ENCODE measurements at regions not wholly inside any gene's neighbourhood (a gene's known extent, or its start where the extent isn't known, plus 50 kb on each side); places are given as distances from the start of the nearest gene placed in this dataset.

DNA sequence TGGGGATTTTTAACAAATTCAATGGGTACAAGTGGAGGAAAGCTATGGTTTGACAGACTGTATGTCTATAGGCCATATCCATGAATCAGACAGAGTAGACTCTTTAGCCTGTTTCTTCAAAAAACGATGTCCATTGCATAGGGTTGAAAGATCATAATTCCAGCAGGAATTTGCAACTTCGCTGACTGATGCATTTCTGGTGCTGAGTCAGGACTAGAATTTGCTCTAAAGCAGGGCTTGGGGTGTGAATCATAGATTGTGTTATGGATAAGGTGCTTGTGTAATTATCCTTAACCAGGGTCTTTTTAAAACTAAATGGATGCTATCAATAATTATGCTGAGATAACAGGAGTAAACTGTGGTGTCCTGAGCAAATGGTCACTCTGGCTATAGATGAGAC lies 200.4 kb upstream of the TBC1D5 start:
- peak; percentile 60 for DNase-seq

DNA sequence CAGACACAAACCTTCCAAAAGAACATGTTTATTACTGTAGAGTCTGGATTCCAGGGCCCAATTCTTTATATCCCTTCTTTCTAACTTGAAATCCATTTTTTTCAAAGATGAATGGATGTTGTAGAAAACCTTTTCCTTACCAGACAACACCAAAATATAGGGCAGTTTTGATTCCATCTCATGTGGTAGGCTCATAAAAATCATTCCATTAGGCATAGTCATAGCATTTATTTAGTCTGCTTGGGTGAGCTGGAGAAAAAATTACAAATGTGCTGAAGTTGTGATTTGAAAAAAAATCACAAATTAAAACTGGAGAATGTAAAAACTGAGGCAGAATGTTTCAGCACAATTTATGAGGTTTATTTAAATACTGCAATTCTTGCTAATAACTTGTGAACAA lies 199.3 kb upstream of the TBC1D5 start:
- peak; percentile 33 for DNase-seq

DNA sequence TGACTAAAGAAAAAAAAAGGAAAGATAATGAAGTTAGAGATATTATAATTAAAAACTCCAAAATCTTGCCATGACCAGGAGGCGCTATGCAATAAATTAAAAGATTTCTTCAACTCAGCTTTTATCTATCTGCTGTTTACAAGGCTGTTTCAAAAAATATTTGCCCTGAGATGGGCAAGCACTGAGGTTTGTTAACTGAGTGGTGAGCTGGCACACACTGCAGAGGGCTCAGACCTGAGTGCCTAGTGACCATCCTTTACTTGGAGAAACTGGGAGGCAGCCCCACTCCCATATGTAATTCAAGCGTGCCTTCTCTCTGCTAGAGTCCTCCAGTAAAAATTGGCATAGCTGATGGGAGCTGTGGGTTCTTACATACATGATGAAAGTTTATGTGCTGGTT lies 198.7 kb upstream of the TBC1D5 start:
- no peak for DNase-seq

DNA sequence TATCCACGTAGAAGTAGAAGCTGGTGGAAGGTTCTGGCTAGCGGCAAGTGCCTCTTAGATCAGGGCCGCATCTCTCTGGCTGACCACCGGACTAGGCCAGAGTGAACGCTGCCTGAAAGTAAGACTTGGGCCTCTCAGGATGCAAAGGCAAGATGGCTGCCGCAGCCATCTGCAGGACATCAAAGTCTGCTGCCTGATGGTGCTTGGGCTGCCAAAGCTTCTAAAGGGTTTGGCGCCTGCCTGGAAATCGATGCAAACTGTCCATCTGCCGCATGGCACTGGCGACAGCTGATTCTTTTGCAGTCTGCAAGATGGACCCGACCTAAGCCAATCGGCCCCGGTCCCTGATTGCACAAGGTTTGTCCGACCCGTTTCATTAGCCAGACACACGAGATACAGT lies 196.7 kb upstream of the TBC1D5 start:
- DNase-seq: no peak

DNA sequence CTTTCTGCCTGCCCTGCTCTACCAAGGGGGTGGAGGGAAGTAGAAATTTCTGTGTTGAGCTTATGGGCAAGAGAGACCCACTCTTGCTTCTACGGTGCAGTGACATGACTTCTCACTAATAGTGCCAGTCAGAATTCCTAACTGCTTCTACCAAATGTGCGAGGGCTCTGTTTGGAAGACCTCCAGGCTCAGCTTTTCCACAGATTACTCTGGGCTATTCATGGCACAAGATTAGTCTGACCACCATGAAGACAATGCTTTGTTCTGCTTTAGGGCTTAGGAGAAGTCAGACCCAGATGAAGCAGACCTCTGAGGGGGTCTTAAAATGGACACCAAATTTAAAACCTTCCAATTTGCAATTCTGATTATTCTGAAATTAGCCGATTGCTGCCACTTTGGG lies 195.9 kb upstream of the TBC1D5 start:
- no peak for DNase-seq

DNA sequence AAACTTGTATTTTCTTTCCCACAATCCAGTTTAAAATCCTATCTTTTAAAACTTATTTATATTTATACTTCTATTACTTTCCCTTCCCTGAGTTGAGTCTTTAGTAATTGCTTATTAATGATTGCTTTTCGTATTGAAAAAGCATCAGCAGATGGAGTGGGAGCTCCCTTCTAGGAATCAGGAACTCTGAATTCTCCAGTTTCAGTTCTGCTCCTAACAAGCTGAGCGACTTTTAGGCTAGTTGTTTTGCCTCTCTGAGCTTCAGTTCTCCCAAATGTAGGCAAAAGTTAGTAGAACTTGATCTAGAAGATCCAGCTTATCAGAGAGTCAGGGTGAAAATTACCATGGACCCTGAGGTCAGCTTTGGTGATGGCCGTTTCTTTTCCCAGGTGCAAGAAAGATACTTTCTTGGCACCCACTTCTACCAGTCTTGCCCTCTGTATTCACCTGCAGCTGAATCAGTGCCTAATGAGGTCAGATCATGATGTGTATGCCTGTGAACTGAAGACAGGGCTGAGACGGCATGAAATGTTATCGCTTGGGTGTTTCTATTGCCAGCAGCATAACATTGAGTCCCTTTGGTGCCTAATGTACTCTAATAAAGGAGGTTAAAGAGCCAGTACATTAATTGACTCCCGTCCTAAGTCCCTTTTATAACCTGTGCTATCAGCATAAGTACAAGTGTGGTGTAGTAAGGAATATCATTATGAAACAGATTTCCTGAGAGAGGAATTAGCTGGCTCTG lies 194.5 kb upstream of the TBC1D5 start:
- no peak for DNase-seq

DNA sequence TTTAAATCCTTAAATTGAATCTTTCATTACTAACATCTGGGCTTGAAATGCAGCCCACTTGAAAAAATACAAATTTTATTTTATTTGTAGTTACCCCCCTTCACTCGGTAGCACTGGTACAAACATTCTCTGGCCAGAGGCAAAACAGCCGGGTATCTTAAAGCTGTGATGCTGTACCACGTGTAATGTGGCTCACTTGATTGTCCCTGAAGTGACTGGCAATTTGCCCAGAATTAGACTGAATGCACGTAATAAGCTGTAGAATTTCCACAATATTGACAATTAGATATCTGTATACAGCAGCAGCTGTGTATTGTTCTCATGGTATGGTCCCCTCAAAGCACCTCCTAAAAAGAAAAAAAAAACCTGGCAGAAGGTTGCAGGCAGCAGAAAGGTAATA lies 192.8 kb upstream of the TBC1D5 start:
- DNase-seq: no peak

DNA sequence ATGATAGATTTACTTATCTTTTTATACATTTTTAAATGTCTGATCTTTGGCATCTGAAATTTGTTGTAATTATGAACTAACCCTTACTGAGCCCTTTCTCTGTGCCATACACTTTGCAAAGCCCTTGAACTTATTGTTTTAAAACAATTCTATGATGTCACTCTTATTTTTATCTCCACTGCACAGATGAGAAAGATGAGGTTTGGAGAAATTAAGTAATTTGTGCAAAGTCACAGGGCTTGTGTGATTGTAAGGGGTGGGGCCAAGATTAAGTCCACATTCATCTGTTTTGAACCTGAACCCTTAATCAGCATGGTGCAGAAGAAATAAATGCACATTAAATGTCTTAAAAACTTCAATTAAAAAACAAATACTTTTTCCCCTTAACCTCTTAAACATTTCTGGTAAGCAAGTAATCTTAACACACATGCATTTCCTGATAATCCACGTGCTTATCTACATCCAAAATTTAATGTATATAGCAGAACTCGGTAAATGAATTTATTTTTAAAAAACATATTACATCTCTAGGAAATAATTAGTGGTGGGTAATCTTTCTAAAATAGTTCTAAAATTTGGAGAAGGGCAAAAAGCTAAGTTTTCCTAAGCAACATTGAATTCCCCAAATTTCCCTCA lies 189.8 kb upstream of the TBC1D5 start:
- no peak for DNase-seq

DNA sequence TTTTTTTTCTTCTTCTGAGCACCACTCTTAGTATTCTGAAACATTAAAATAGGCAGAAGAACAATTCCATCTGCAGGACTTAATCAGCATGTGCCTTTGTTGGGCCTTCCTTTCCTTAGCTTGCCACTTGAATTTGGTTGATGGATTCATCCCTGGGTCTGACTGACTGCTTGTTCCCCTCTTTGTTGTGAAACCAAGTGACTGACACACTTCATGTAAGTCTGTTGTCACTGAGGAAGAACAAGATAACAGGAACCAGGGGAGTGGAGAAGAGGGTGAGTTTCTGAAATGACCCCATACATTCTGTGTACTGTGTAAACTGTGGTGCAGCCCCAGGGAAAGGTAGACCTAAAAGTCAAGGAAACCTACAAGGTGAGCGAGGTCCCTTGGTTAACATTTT lies 188.7 kb upstream of the TBC1D5 start:
- no peak for DNase-seq

DNA sequence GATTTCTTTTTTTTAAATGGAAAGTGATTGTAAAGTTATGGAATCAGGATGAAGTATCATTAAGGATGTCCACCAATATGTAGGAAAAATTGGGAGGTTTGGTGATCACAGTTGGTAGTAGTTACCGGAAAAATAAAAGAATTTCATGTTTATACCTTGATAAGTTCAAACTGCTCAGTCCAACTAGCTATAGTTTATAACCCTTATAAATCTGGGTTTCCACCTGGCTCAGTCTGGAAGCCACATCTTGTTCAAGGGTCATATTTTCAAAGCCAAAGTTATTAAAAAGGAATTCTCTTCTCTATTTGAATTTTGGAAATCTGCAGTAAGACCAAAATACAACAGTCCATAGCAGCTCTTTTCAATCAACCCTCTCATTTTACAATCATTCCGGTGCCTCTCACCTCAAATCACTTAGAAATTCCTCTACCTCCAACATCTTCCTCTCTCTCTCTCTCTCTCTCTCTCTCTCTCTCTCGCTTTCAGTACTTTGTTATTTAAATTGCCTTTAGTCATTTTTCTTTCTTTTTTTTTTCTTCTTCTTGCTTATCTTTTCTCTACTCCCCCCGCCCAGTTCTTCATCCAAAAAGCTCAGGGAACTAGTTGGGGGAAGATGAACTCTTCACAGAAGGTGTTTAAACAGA lies 186.2 kb upstream of the TBC1D5 start:
- DNase-seq: no peak

DNA sequence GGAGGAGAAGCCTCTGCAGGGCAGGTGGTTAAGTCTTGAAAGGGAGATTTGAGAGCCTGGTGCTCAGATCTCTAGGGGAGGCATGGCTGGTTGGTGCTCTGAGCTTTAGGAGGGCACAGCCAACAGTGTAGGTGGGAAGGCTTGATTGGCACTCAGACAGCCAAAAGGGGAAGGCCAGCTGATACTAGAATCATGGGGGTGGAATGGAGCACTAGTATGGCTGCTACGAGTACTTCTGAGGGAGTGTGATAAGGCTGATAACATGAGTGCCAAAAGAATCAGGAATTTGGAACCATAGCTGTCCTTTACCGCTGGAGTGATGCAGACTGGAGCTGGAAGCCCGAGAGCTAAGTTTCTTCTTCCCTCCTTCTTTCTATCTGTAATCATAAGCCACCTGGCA lies 184.6 kb upstream of the TBC1D5 start:
- DNase-seq: no peak

DNA sequence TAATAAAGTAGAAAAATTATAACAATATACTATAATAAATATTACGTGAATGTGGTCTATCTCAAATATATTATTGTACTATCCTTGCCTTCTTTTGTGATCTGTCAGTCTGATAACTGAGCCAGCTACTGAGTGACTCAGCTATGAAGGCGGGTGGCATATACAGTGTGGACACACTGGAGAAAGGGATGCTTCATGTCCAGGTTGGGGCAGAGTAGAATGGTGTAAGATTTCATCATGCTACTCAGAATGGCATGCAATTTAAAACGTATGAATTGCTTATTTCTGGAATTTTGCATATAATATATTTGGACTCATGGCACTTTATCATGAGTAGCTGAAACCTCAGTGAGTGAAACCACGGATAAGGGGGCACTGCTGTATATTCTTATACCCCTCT lies 172.9 kb upstream of the TBC1D5 start:
- peak; percentile 26 for DNase-seq

DNA sequence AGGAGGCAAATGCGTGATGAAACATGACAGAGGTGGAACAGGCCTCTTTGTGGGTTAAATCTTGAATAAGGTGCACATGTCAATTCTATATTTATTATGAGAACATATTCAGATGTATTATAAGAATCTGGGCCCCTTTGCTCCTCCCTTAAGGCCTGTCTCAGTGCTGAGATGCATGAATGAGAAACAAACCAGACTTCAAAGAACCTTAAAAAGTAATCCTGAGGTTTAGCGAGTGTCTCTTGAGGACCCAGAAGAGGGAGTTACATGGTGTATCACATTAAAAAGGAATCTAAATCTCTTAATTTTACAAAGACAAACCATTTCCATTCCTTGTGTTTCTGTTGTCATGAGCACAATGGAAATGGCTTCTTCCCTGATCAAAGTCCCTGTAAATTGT lies 170.9 kb upstream of the TBC1D5 start:
- no peak for DNase-seq

DNA sequence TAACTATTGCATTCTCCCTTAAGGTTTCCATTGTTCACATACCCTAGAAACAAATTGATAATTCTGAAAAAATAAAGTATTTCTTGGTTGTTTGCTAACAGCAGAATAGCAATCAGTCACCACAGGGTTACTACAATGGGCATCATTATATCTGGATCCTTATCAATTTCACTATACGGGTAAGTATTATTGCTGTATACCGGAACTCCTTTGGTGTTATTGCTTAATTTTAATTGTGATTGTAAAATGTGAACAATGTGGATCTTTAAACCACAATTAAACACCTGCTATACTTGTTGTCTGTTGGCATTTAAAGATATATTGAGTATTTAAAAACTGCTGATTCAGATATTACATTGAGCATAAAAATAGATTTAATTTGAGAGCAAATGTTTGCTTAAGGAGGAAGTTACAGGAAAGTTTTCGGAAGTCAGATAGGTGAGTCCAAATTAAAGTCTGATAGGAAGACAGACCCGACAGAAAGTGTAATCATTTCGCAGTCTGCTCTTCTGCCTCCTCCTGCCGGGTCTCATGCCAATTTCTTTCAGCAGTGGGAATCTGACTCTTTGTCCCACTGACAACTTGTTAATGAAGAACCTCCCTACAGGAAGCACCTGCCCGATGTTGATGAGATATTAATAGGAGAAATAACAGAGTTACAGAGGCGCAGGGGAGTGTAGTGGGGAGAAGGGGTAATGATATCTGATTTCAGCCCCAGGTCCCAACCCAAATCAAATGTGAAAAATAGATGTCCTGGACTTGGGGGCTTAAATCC lies 169.7 kb upstream of the TBC1D5 start:
- no peak for DNase-seq

DNA sequence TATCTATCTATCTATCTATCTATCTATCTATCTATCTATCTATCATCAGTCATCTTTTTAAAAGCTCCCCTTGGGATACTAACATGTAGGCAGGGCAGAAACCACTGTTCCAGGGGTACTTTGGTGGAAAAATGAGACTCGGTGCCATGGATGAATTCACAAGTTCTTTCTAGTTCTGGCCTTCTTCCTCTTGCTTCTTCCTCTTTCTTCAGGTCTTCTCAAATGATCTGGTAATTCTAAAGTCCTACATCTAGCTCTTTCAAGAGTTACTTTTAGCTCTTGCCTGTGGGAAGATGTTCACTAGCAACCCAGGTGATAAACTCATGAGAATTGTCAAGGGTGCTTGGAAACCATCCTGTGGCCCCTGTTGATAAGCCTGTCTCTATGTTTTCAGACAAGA lies 168.5 kb upstream of the TBC1D5 start:
- DNase-seq: no peak

DNA sequence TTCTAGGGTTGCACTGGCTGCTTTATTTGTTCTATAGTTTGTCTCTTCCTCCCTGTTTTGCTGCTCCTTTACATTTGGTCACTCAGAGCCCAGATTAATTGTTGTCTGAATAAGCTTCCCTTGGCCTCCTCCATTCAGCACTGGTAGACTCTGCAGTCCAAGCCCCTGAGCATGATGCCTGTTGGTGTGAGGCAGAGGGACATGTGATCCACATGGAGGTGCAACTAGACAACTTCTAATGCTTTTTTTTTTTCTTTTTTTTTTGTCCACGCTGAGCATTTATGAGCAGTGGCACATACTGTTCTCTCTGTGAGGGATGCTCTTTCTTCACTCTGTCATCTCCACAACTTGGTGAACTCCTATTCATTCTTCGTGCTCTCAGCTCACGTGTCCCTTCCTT lies 167.3 kb upstream of the TBC1D5 start:
- DNase-seq: no peak

DNA sequence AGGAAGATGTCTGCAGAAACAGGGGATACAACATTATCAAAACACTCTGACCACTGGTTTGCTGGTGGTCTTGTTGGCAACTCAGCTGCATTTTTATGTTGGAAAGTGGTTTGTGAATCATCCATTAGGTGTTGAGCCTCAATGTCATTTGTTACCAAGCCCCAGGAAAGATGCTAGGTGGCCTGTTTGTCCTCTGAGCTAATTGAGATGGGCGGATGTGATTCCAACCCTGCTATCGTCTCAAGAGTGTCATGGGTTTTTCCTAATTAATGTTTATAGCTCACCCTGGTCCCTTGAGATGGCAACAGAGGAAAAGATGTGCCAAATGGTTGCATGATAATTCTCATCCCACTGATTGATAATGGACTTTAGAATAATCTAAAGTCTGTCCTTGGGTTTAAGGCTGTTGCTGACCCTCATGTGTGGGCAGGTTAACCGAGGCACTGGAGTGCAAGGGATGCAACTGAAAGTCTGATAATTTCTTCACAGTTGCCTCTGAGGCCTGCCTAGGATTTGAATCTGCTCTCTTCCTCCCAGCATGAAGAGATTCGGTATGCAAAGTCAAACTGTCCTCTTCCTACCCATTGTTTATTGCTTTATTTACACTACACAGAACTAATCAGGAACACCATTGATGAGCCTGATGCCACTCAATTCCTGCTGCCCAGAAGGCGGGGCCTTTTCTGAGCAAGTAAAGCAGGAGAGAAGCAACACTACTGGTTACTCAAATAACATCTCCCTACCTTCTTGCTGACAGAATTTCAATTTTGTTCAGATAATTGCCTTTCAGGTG lies 166.2 kb upstream of the TBC1D5 start:
- no peak for DNase-seq

DNA sequence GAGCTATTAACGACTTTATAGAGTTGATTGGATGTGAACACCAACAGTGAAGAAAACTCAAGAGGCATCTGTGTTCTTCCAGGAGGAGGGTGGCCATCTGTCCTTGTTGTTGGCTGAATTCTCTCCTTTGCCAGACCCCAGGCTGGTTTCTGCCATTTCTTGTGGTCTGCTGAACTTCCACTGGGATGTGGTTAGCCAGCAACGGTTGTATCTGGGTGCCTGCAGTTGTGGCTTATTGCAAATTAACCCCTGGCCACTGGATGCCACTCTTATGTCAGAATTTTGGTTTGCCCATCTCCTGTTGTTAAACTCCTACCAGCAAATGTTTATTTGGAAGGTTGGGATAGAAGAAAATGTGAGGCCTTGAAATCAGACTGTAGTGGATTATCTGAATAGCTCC lies 163.6 kb upstream of the TBC1D5 start:
- DNase-seq: no peak

DNA sequence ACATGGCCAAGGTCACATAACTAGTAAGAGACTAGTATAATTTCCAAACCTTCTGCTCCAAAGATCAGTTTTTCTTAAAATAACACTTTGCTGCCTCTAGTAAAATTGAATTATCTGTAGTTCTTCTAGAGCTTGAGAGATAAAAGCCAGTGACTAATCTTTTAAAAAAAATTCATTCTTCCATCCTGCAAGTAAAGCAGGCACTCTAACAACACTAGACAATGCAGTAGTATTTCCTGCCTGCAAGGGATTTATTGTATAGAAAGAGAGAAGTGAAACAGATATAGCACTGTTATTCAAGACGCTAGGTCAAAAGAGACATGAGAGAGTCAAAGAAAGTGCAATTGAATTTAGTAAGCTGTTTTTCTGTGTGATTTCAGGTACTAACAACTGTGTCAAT lies 159.5 kb upstream of the TBC1D5 start:
- no peak for DNase-seq

DNA sequence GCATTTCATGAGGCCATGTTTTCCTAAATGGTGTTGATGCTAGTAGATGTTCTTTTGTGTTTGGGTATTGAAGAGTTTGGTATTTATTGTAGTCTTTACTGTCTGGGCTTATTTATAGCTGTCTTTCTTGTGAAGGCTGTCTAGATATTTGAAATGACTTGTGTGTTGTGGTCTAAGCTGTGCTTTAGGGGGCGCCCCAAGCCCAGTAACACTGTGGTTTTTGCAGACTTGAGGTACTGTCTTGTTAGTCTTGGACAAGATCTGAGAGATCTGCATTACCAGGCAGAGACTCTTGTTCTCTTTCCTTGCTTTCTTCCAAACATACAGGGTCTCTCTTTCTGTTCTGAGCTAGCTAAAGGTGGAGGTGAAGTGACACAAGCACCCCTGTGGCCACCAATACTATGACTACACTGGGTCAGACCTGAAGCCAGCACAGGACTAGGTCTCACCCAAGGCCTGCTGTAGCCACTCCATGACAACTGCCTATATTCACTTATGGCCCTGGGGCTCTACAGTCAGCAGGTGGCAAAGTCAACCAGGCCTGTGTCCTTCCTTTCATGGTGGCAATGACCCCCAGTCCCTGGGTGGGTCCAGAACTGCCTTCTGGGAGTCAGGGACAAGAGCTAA lies 152.1 kb upstream of the TBC1D5 start:
- peak; percentile 56 for DNase-seq

DNA sequence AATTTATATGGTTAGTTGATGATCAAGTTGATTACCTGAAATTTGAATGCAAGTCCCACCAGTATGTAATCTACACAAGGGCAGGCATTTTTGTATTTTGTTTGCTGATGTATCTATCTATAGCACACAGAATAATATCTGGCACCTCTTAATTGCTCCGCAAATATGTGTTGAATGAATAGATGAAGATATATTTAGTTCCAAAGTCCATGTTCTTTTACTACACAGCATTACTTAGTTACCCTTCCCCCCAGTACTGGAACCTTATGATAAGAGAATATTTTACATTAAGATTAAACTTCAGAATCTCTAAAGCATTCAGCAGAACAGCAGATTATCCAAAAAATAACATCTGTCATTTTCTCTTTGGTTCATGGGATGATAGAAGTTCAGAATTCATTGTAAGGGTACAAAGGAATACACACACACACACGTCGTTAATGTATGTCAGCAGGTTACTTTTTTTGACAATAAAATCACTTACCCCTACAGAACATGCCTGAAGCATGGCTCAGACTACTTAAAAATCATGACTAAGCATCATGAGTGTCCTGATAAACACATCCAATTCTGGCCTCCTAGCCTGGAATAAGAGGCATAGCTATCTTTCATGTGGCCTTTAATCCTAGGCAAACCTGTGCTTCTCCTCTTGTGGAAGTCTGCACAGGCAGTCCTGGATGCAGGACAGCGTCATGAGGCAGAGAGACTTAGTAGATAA lies 148.9 kb upstream of the TBC1D5 start:
- DNase-seq: peak; percentile 16

Measured in fibroblast of skin of abdomen (primary cell).